NCI-H2029 (cell line): ENCODE measurements at regions not wholly inside any gene's neighbourhood (a gene's known extent, or its start where the extent isn't known, plus 50 kb on each side); places are given as distances from the start of the nearest gene placed in this dataset.
"Not testable (repeated sequence)": the region's sequence is repeated elsewhere in the genome, so short reads cannot be mapped to it uniquely, and the experiment has no call there.

Experiments used
- DNase-seq: peaks from one replicate; lab custom pipeline; 2025; lab: John Stamatoyannopoulos, UW

DNA sequence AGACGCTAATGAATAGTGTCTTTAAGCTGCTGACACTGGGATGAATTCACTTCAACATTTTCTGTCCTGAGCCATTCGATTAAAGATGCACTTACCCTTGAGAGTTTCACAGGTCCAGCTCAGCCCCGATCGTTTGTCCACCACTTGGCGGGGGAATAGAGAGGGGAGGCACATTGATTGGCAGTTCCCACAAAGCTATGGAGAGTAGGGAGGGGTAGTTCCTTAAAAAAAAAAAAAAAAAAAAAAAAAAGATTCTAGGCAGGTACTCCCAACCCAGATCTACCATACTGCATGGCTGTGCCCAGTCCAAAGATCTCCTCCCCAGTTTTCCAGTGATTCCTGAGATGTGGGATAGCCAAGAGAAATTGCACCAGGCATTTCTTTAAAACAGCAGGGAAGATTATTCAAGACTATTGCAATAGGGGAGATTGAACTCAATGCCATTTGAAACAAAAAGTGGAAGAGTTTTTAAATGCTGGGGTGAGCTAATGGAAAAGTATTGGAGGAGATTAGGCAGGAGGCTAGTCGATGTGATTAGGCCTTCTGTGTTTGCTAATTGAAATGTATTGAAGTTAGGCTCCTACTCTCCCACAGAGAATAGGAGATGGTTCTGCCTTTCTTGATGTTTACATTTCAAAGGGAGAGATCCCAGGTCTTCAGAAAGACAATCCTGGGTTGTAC, 2217.4 kb upstream of the WWC1 start:
- DNase-seq, result no peak

DNA sequence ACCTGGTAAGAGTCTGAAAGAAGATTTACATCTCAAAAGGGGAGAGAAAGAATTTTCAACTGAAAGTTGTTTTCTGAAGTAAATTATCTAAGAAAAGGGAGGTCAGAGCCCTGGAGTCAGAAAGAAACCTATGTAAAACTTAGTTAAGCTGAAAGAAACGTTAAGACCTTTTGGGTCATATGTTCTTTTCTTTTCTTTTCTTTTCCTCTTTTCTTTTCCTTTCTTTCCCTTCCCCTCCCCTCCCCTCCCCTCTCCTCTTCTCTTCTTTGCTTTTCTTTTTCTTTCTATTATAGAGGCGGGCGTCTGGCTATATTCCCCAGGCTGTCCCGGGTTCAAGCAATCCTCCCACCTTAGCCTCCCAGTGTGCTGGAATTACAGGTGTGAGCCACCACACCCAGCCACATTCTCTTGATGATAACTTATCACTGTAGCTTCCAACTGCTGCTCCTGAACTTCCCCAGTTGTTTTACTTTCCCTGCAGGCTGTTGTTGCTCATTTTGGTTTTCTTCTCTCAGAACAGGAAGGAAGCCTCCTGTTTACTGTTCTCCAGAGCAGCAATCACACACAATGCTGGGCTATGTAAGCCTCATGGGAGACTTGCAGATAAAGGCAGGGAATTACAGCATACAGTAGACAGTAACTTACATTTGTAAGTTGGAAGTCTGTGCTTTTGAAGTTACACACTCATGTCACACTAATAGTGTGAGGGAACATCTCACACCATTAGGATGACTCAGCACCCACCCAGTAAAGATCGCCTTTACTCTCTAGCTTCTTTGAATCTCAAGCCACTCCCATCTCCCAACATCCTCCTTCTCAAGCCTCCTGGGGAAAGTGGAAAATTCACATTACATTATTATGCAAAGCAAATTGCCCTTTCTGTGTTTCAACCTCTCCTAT, 2216.6 kb upstream of the WWC1 start:
- DNase-seq, result no peak

DNA sequence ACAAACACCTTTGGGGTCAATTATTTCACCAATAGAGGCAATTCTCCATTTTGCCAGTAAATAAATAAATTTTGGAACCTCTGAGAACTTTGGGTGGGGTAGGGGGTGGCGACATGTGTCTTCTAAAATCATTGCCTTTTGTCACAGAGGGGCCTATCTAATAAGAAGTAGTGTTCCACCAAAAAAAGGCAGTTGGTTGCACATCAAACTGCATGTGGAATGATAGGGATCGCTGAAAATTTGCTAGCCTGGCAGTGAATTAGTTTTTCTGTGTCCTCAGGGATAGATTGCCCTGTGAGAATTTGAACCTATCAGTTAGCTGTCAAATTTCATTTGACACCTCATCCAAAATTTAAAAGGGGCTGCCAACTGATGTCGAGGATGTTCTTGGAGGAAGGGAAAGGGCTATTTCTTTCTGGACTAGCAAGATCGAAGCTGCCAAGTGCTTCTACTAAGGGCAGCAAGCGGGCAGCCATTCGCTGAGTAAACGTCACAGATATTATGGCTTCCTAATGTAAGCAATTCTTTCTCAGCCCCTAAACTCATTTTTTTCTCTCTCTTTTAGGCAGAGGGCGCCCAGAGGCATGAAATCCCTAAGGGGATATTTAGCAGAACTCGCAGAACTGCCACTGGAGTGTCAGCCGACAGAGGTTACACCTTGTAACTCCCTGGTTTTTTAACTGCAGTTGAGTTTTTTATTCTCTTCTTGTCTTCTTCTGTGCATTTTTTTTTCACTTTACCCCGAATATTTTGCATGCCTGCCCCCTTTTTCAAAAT, 2208.1 kb upstream of the WWC1 start:
- no peak for DNase-seq

DNA sequence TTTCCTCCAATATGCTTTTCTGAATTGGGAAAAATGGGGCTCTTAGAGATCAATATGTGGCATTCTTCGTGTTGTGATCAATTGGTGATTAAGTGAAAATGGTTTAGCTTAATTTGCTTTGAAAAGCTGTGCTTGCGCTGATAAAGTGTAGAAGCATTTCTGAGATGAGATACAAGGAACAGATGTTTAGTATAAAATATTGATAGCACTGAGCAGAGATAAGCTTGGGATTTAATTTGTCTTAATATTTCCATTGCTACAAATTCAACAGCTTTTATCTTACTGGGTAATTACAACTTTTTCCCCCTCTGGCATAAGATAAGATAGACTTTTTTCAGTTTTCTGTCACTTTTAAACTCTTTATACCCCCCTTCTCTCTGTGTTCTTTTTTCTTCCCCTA, 2204.9 kb upstream of the WWC1 start:
- no peak for DNase-seq

- no peak for DNase-seq
These were observed 2202.9 kb upstream of the WWC1 start for GRCh38 chr5:166088389-166089039.

DNA sequence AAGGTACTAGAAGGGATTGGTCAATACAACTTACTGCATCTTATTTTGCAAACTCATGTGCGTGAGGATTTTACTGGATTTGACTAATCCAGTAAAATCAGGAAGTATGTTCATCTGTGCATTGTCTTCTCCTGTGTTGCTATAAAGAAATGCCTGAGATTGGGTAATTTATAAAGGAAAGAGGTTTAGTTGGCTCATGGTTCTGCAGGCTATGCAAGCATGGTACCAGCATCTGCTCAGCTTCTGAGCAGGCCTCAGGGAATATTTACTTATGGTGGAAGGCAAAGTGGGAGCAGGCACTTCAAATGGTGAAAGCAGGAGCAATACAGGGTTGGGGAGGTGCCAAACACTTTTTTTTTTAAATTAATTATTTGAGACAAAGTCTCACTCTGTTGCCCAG, 2199.5 kb upstream of the WWC1 start:
- DNase-seq, result no peak

DNA sequence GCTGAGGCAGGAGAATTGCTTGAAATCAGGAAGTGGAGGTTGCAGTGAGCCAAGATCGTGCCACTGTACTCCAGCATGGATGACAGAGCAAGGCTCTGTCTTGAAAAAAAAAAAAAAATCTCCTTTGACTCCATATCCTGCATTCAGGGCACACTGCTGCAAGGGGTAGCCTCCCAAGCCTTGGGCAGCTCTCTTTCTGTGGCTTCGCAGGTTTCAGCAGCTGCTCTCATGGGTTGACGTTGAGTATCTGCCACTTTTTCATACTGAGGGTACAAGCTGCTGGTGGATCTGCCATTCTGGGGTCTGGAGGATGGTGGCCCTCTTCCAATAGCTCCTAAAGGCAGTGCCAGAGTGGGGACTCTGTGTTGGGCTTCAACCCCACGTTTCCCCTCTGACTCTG, 2198.1 kb upstream of the WWC1 start:
- no peak for DNase-seq

DNA sequence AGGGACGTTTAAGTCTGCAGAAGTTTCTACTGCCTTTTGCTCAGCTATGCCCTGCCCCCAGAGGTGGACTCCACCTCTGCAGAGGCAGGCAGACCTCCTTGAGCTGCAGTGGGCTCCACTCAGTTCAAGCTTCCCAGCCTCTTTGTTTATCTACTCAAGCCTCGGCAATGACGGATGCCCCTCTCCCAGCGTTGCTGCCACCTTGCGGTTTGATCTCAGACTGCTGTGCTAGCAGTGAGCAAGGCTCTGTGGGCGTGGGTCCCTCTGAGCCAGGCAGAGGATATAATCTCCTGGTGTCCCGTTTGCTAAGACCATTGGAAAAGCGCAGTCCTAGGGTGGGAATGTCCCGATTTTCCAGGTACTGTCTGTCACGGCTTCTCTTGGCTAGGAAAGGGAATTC, 2188.5 kb upstream of the WWC1 start:
- DNase-seq, result no peak

- no peak for DNase-seq
These were observed 2180.4 kb upstream of the WWC1 start for GRCh38 chr5:166111021-166111420.

DNA sequence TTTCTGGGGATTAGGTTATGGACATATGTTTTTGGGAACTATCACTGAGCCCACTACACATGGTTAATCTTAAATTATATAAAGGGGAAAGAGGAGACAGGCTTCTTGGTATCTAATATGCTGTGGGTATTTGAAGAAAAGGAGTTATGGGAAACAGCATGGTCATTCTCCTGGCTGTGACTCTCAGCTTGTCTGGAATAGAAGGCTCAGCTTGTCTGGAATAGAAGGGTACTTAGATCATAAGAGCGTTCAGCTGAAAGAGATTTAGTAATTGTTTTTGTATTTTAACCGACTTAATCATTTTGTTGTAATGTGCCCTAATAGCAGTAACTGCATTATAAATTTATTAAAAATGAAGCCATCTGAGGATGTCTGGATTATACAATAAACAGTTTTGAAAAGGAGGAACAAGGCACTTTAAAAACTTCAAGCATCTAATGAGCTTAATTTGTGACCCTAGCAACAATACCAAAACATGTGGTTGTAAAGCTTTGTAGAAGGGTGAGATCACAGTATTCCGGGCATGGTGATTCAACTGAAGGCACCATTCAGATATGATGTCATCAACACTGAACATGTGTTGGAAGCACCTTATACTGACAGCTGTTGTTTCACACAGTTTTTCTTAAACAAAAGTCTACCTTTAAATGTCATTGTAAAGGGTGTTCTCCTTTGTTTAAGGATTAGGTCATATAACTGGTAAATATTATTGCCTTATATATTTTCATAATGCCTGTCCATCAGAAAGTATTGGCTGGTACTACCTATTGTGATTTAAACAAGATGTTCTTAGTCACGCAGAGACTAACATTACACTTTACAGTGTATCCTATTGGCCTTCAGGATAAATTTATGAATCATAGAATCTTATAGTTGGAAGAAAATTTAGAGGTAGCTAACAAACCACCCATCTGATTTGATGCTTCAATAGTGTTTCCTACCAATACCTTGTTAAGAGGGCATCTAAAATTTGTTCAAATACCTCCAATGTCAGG, 2174.1 kb upstream of the WWC1 start:
- no peak for DNase-seq

DNA sequence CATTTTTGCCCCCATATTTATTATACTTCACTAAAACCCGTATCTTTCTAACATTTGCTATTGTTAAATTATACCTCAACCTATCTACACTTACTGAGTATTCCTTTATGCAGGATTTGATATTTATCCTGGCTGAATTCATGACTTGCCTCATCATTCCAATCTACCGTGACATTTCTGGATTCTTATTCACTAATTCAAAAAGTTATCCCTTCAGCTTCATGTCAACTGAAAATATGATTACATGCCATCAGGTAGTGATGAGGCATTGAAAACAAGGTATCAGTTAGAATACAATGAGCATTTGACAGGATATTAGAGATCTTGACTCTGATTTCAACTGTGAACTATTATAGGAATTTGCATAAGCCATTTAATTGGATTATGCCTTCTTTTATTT, 2171.9 kb upstream of the WWC1 start:
- no peak for DNase-seq

- DNase-seq, result no peak
These were observed 2167.7 kb upstream of the WWC1 start for GRCh38 chr5:166123717-166124116.

GRCh38 chr5:166127766-166128570, 2163.5 kb upstream of the WWC1 start:
- DNase-seq, result no peak

DNA sequence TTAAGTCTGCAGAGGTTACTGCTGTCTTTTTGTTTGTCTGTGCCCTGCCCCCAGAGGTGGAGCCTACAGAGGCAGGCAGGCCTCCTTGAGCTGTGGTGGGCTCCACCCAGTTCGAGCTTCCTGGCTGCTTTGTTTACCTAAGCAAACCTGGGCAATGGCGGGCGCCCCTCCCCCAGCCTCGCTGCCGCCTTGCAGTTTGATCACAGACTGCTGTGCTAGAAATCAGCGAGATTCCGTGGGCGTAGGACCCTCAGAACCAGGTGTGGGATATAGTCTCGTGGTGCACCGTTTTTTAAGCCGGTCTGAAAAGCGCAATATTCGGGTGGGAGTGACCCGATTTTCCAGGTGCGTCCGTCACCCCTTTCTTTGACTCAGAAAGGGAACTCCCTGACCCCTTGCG, 2146.3 kb upstream of the WWC1 start:
- DNase-seq, result not testable (repeated sequence)

- DNase-seq, result no peak
These were observed 2127.3 kb upstream of the WWC1 start for GRCh38 chr5:166163996-166164610.

DNA sequence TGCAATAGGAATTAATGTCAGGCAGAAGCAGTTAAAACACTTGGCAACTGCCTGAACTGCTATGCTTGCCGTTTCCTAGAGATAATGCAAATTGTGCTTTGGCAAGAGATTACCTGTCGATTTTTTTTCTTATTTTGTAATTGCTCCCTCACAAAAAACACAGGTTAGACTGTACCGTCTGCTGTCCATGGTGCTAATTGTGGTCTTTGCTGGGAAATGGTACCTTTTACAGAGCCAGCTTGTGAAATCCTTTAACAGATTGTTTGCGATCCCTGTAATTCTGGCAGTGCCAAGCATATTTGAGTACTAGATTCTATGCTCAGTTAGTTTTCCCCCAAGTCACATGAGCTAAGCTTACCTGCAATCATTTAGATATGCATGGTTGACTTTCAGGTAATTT, 2125.8 kb upstream of the WWC1 start:
- DNase-seq, result no peak

DNA sequence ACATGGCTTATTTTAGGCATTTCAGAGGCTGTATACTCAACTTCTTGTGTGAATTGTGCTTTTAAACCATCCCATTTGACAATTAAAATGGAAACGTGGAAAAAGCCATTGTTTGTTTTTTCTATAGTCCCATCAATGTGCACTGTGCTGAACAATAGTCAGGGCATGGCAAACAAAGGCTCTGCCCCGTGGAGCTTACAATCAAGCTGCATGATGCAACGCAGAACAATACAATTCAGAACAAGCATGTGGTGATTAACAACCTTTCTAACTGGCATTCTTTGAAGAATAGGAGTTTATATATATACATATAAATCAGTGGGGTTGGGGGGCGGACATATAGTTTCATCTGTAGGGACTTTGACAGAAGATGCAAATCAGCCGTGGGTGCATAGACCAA, 2125.4 kb upstream of the WWC1 start:
- no peak for DNase-seq

GRCh38 chr5:166172597-166172996, 2118.8 kb upstream of the WWC1 start:
- no peak for DNase-seq

DNA sequence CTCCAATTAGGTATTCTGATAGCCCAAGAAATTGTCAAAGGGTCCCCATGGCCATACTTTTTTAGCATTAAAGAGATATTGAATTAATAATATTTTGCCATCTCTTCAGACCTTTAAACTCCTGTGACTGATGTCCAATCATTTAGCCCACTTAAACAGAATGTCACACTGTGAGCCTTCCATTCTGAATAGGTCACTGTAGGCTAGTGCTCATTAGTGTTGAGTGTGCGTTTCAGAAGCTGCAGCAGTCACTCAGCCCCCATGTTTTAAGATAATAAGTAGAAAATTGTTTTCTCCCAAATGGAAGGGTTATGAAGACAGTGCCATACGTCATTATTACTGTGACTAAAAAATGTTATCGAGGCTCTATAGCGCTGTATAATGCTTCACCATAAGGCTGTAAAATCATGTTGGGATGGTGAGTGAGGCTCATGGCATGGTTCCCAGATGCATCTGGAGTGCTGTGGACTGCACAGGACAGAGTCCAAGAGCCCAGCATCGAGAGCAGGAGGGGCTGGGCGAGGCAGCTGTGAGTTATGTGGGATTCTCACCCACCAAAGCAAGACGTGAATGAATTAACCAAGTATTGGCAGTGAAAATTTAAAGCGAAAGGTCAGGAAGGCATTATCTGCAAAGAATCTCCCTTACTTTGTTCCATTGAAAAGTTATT, 2112.9 kb upstream of the WWC1 start:
- DNase-seq, result no peak
